Astrocyte (in vitro differentiated cells and primary cell): ENCODE measurements at regions not wholly inside any gene's neighbourhood (a gene's known extent, or its start where the extent isn't known, plus 50 kb on each side); places are given as distances from the start of the nearest gene placed in this dataset.

ENCODE experiments used
- DNase-seq: peaks from one replicate; pipeline ENCODE4 v3.0.0-alpha.2; 2010; ENCODE audit warnings: low read depth
- FAIRE-seq: peaks from 2 replicates; lab custom pipeline; 2011; peaks lifted over from hg19 to GRCh38; lab: Jason Lieb, UNC
- H2AFZ ChIP-seq: 2 replicates; pipeline ENCODE4 v1.6.0; 2012; ENCODE audit warnings: low read depth, low read length, inconsistent platforms
- H3K27ac ChIP-seq: 2 replicates; pipeline ENCODE4 v1.5.1; 2011; ENCODE audit warnings: low read depth, low read length, inconsistent platforms
- H3K27me3 ChIP-seq: 2 replicates; pipeline ENCODE4 v1.6.0; 2011; ENCODE audit warnings: low read length, inconsistent platforms; ENCODE audit not compliant: insufficient read depth
- H3K36me3 ChIP-seq: 2 replicates; pipeline ENCODE4 v1.5.1; 2011; ENCODE audit warnings: low read length, inconsistent platforms; ENCODE audit not compliant: insufficient read depth
- H3K4me1 ChIP-seq: 2 replicates; pipeline ENCODE4 v1.5.1; 2011; ENCODE audit warnings: low read length, inconsistent platforms; ENCODE audit not compliant: insufficient read depth
- H3K4me2 ChIP-seq: 2 replicates; pipeline ENCODE4 v1.6.0; 2012; ENCODE audit warnings: low read length, inconsistent platforms
- H3K4me3 ChIP-seq: 2 replicates; pipeline ENCODE4 v1.5.1; 2011; ENCODE audit warnings: low read depth, mild to moderate bottlenecking, low read length, inconsistent platforms; ENCODE audit not compliant: insufficient read depth
- H3K79me2 ChIP-seq: 2 replicates; pipeline ENCODE4 v1.6.0; 2012; ENCODE audit warnings: mild to moderate bottlenecking, low read length, inconsistent platforms; ENCODE audit not compliant: insufficient read depth
- H3K9ac ChIP-seq: 2 replicates; pipeline ENCODE4 v1.6.0; 2012; ENCODE audit warnings: mild to moderate bottlenecking, low read length, inconsistent platforms
- H3K9me3 ChIP-seq: 2 replicates; pipeline ENCODE4 v1.5.1; 2012; ENCODE audit warnings: low read depth, mild to moderate bottlenecking, low read length, inconsistent platforms; ENCODE audit not compliant: insufficient read depth
- H4K20me1 ChIP-seq: 2 replicates; pipeline ENCODE4 v1.6.0; 2012; ENCODE audit warnings: low read length, inconsistent platforms; ENCODE audit not compliant: insufficient read depth
- H3K27ac Mint-ChIP-seq: one replicate; pipeline ENCODE4 v1.8.0; 2021; ENCODE audit warnings: mild to moderate bottlenecking, mixed read lengths; ENCODE audit not compliant: unreplicated experiment
- H3K27me3 Mint-ChIP-seq: one replicate; pipeline ENCODE4 v1.8.0; 2021; ENCODE audit warnings: low read depth, mixed read lengths; ENCODE audit not compliant: unreplicated experiment
- H3K36me3 Mint-ChIP-seq: one replicate; pipeline ENCODE4 v1.8.0; 2021; ENCODE audit warnings: low read depth, mixed read lengths; ENCODE audit not compliant: unreplicated experiment
- H3K4me1 Mint-ChIP-seq: one replicate; pipeline ENCODE4 v1.8.0; 2021; ENCODE audit warnings: low read depth, mixed read lengths; ENCODE audit not compliant: unreplicated experiment
- H3K4me3 Mint-ChIP-seq: one replicate; pipeline ENCODE4 v1.8.0; 2021; ENCODE audit warnings: mild to moderate bottlenecking, moderate library complexity, mixed read lengths; ENCODE audit not compliant: unreplicated experiment
- H3K9me3 Mint-ChIP-seq: one replicate; pipeline ENCODE4 v1.8.0; 2021; ENCODE audit warnings: mild to moderate bottlenecking, mixed read lengths; ENCODE audit not compliant: unreplicated experiment
- CTCF ChIP-seq: IDR thresholded peaks from 2 replicates; pipeline ENCODE4 v1.5.1; 2011; ENCODE audit warnings: low read depth, mild to moderate bottlenecking, inconsistent platforms, low read length, moderate library complexity; ENCODE audit not compliant: insufficient read depth
- EZH2 ChIP-seq: IDR thresholded peaks from 2 replicates; pipeline ENCODE4 v1.6.1; 2012; ENCODE audit warnings: mild to moderate bottlenecking, low read length, inconsistent platforms; ENCODE audit not compliant: insufficient read depth

DNA sequence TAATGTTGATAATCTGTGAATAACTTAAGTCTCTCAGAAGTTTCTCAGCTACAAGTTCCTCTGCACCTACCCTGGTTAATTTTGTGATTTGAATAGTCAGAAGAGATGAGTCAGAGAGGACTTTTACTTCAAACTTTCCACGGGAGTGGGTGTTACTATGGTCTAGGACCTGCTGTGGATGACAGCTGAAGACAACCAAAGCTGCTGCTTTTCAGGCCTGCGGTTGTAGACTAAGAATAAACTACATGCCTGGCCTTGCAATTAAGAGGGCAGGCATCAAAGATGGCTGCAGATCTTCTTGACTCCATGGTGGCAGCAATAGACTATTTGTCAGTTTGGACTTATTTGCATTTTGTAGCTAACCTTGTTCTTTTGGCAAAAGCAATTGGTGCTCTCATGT is 227.1 kb upstream of the KRR1 start:
- no peaks in the 10 kb centered on the region for H3K9me3 Mint-ChIP-seq
- no peaks in the 10 kb centered on the region for H3K79me2 ChIP-seq
- no peaks in the 10 kb centered on the region for H3K27me3 ChIP-seq
- H3K9ac ChIP-seq: no peak overlapping the region
- H2AFZ ChIP-seq: no peak overlapping the region
- no peak overlapping the region for H3K4me3 Mint-ChIP-seq
- no peak overlapping the region for H3K27ac Mint-ChIP-seq
- H3K4me3 ChIP-seq: no peak overlapping the region
- no peak for FAIRE-seq
- H4K20me1 ChIP-seq: no peaks in the 10 kb centered on the region
- no peaks in the 10 kb centered on the region for H3K27me3 Mint-ChIP-seq
- peaks cover 8% of the 10 kb centered on the region for H3K4me1 ChIP-seq
- no peak overlapping the region for H3K27ac ChIP-seq
- no peaks in the 10 kb centered on the region for H3K36me3 ChIP-seq
- no peak overlapping the region for H3K4me2 ChIP-seq
- H3K4me1 Mint-ChIP-seq: peaks cover 11% of the 10 kb centered on the region
- no peaks in the 10 kb centered on the region for H3K36me3 Mint-ChIP-seq
- TF ChIP-seq EZH2 (no peak), CTCF (no peak)
- DNase-seq: peak; percentile 75
- H3K9me3 ChIP-seq: no peaks in the 10 kb centered on the region

DNA sequence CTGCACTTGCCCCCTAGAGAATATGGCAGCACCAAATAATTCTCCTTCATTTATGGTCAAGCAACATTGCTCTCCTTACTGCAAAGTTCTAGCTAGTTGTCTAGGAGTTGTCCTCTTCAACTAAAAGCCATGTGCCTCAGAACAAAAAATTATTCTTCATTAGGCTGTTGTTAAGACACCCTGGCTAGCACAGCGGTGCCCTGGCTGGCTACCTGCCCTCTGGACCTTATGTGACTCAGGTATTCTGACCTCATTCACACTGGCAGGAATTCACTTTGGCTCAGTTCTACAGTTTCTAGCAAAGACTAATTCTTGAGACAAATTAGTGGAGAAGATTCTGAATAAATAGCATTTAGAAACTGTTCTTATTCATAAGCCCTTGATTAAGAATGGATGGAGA is 224.4 kb upstream of the KRR1 start:
- no peak overlapping the region for H3K4me2 ChIP-seq
- FAIRE-seq (no peak), DNase-seq (no peak)
- no peaks in the 10 kb centered on the region for H3K79me2 ChIP-seq
- no peak for TF ChIP-seq CTCF
- H3K27ac Mint-ChIP-seq: no peak overlapping the region
- no peak overlapping the region for H3K9ac ChIP-seq
- peaks cover 8% of the 10 kb centered on the region for H3K4me1 ChIP-seq
- peaks cover 4% of the 10 kb centered on the region for H3K9me3 Mint-ChIP-seq
- H4K20me1 ChIP-seq: no peaks in the 10 kb centered on the region
- no peak overlapping the region for H3K4me3 Mint-ChIP-seq
- no peaks in the 10 kb centered on the region for H3K27me3 Mint-ChIP-seq
- no peaks in the 10 kb centered on the region for H3K27me3 ChIP-seq
- no peak overlapping the region for H3K27ac ChIP-seq
- no peaks in the 10 kb centered on the region for H3K9me3 ChIP-seq
- no peaks in the 10 kb centered on the region for H3K36me3 ChIP-seq
- H3K4me3 ChIP-seq: no peak overlapping the region
- peaks cover 1% of the 10 kb centered on the region for H3K36me3 Mint-ChIP-seq
- H3K4me1 Mint-ChIP-seq: peaks cover 11% of the 10 kb centered on the region
- no peak overlapping the region for H2AFZ ChIP-seq

DNA sequence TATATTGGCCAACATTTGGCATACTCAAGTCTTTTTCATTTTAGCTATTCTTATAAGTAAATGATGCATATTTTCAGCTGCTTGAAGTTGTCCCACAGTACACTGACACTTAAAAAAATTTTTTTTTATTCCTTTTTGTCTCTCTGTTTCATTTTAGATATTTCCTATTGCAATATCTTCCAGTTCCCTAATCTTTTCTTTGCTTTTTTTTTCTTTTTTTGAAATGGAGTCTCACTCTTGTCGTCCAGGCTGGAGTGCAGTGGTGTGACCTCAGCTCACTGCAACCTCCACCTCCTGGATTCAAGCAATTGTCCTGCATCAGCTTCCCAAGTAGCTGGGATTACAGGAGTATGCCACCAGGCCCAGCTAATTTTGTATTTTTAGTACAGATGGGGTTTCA is 217.4 kb upstream of the KRR1 start:
- H3K79me2 ChIP-seq: no peaks in the 10 kb centered on the region
- no peak overlapping the region for H2AFZ ChIP-seq
- H3K27ac ChIP-seq: no peak overlapping the region
- H3K4me1 ChIP-seq: peaks cover 16% of the 10 kb centered on the region
- DNase-seq: no peak
- no peak for FAIRE-seq
- no peak overlapping the region for H3K4me3 Mint-ChIP-seq
- H3K9me3 ChIP-seq: no peaks in the 10 kb centered on the region
- no peak overlapping the region for H3K9ac ChIP-seq
- H3K4me3 ChIP-seq: no peak overlapping the region
- H3K27me3 ChIP-seq: no peaks in the 10 kb centered on the region
- peaks cover 4% of the 10 kb centered on the region for H3K9me3 Mint-ChIP-seq
- no peak overlapping the region for H3K4me2 ChIP-seq
- no peaks in the 10 kb centered on the region for H4K20me1 ChIP-seq
- H3K36me3 Mint-ChIP-seq: peaks cover 1% of the 10 kb centered on the region
- TF ChIP-seq CTCF (no peak), EZH2 (no peak)
- no peaks in the 10 kb centered on the region for H3K36me3 ChIP-seq
- H3K27me3 Mint-ChIP-seq: no peaks in the 10 kb centered on the region
- peaks cover 23% of the 10 kb centered on the region for H3K4me1 Mint-ChIP-seq
- no peak overlapping the region for H3K27ac Mint-ChIP-seq
